ENCODE measurements at regions not wholly inside any gene's neighbourhood (a gene's known extent, or its start where the extent isn't known, plus 50 kb on each side); places are given as distances from the start of the nearest gene placed in this dataset.

GRCh38 chr12:116650585-116651087 lies 87.2 kb downstream of the SPRING1 start:
- Histone ChIP-seq H3K27me3 (ENCODE audit: control insufficient read depth, extremely low read depth, insufficient read depth, low read length) (peaks cover 5% of the 10 kb centered on the region), H3K36me3 (ENCODE audit: control insufficient read depth in 2 of 2, extremely low read depth in 1 of 2, insufficient read depth in 2 of 2, low read length in 2 of 2) (no peaks in the 10 kb centered on the region), H3K4me2 (ENCODE audit: control insufficient read depth, extremely low read depth, insufficient read depth, low read depth, low read length) (no peak overlapping the region), H4K20me1 (ENCODE audit: control insufficient read depth, extremely low read depth, insufficient read depth, low read length) (no peaks in the 10 kb centered on the region), H3K9ac (ENCODE audit: control insufficient read depth, extremely low read depth, insufficient read depth, low read length) (no peak overlapping the region), H3K4me1 (ENCODE audit: control insufficient read depth, extremely low read depth, insufficient read depth, low read length) (no peaks in the 10 kb centered on the region), H3K4me3 (ENCODE audit: control insufficient read depth in 2 of 3, extremely low read depth in 1 of 3, insufficient read depth in 2 of 3, low read depth in 1 of 3, low read length in 3 of 3) (no peak overlapping the region), H2AFZ (ENCODE audit: control insufficient read depth, low read length) (no peak overlapping the region), H3K9me1 (ENCODE audit: control insufficient read depth, extremely low read depth, insufficient read depth, low read length) (no peaks in the 10 kb centered on the region), H3K9me3 (ENCODE audit: control insufficient read depth, low read depth, low read length) (no peaks in the 10 kb centered on the region), H3K79me2 (ENCODE audit: control insufficient read depth, insufficient read depth, low read length) (no peaks in the 10 kb centered on the region), H3K27ac (ENCODE audit: control insufficient read depth, insufficient read depth, low read length) (no peak overlapping the region)
- TF ChIP-seq EZH2 (IDR thresholded peaks at IDR 0.05; ENCODE audit: low read length) (no peak), CTCF (optimal IDR thresholded peaks at IDR 0.05 in 1 of 3, IDR thresholded peaks at IDR 0.05 in 1 of 3, conservative IDR thresholded peaks at IDR 0.05 in 1 of 3; ENCODE audit: extremely low read depth in 1 of 3, insufficient read depth in 2 of 3, low read length in 3 of 3) (no peak)
- DNase-seq (ENCODE audit: low read depth, low spot score) (no peak), FAIRE-seq (no peak)
- dilution Hi-C loops (cut with MboI; ENCODE audit: extremely low pct_ligation_motif_present, low sequenced_read_pairs): no loop called here

- Histone ChIP-seq H3K4me2 (ENCODE audit: control insufficient read depth, extremely low read depth, insufficient read depth, low read depth, low read length) (no peak overlapping the region), H3K9me3 (ENCODE audit: control insufficient read depth, low read depth, low read length) (no peaks in the 10 kb centered on the region), H3K79me2 (ENCODE audit: control insufficient read depth, insufficient read depth, low read length) (no peaks in the 10 kb centered on the region), H3K4me1 (ENCODE audit: control insufficient read depth, extremely low read depth, insufficient read depth, low read length) (no peaks in the 10 kb centered on the region), H3K4me3 (ENCODE audit: control insufficient read depth in 2 of 3, extremely low read depth in 1 of 3, insufficient read depth in 2 of 3, low read depth in 1 of 3, low read length in 3 of 3) (no peak overlapping the region), H3K9ac (ENCODE audit: control insufficient read depth, extremely low read depth, insufficient read depth, low read length) (no peak overlapping the region), H2AFZ (ENCODE audit: control insufficient read depth, low read length) (no peak overlapping the region), H3K9me1 (ENCODE audit: control insufficient read depth, extremely low read depth, insufficient read depth, low read length) (no peaks in the 10 kb centered on the region), H3K36me3 (ENCODE audit: control insufficient read depth in 2 of 2, extremely low read depth in 1 of 2, insufficient read depth in 2 of 2, low read length in 2 of 2) (no peaks in the 10 kb centered on the region), H4K20me1 (ENCODE audit: control insufficient read depth, extremely low read depth, insufficient read depth, low read length) (no peaks in the 10 kb centered on the region), H3K27ac (ENCODE audit: control insufficient read depth, insufficient read depth, low read length) (no peak overlapping the region), H3K27me3 (ENCODE audit: control insufficient read depth, extremely low read depth, insufficient read depth, low read length) (peaks cover 5% of the 10 kb centered on the region)
- no peak for FAIRE-seq
- DNase-seq (ENCODE audit: low read depth, low spot score): no peak
- dilution Hi-C loops (cut with MboI; ENCODE audit: extremely low pct_ligation_motif_present, low sequenced_read_pairs): no loop called here
- TF ChIP-seq CTCF (optimal IDR thresholded peaks at IDR 0.05 in 1 of 3, IDR thresholded peaks at IDR 0.05 in 1 of 3, conservative IDR thresholded peaks at IDR 0.05 in 1 of 3; ENCODE audit: extremely low read depth in 1 of 3, insufficient read depth in 2 of 3, low read length in 3 of 3) (no peak), EZH2 (IDR thresholded peaks at IDR 0.05; ENCODE audit: low read length) (no peak)
These were observed 87.8 kb downstream of the SPRING1 start for GRCh38 chr12:116650062-116650461.

All from keratinocyte (primary cell).